Keratinocyte (primary cell): ENCODE measurements at regions not wholly inside any gene's neighbourhood (a gene's known extent, or its start where the extent isn't known, plus 50 kb on each side); places are given as distances from the start of the nearest gene placed in this dataset.

Source experiments
- EZH2 ChIP-seq: IDR thresholded peaks from one replicate; pipeline ENCODE4 v1.6.1; 2012; ENCODE audit warnings: inconsistent platforms, mild to moderate bottlenecking, low read length, moderate library complexity
- TF ChIP-seq, protein P1 (sequence below), 3 experiments: IDR thresholded peaks in 1 of 3; conservative IDR thresholded peaks in 1 of 3; optimal IDR thresholded peaks in 1 of 3; 2 replicates in 2 of 3; 3 replicates in 1 of 3; pipeline versions ENCODE3 to v1.5.1; 2011; ENCODE audit warnings: low read length in 3 of 3, mild to moderate bottlenecking in 3 of 3, moderate library complexity in 2 of 3, control low read depth in 1 of 3, inconsistent platforms in 1 of 3; ENCODE audit not compliant: insufficient read depth in 2 of 3; ENCODE audit errors: extremely low read depth in 1 of 3

DNA sequence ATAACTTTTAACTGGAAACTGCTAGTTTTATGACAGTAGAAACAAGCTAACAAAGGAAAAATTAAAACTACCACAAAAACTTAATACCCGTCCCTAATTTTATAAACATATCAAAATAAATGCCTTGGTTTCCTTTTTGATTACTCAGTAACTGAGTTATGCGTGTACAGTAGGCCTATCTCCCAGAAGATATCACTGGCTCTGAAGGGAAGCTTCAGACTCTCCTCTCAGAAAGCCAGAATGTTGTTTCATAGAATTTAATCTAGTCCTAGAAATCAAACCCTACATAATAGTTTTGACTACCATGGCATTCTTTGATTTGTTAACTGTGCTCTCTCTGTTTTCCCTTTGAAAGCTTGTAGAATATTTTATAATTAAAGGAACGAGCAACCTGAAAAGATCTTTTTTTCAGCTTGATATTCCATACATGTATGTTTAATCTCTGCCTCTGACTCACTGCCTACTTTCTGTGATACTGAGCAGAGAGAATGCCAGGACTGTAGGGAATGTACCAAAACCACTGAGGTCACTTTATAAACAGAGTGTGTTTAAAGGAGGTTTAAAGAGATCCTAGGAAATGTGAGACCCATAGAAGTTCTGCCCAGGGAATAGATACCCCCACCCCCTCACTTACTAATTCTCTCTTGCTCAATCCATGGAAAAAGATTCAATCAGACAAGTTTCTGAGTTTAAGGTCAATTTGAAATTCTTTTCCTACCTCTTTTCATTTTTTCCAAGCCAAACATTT lies 311.5 kb downstream of the HDGFL1 start:
- TF ChIP-seq, protein P1, sequence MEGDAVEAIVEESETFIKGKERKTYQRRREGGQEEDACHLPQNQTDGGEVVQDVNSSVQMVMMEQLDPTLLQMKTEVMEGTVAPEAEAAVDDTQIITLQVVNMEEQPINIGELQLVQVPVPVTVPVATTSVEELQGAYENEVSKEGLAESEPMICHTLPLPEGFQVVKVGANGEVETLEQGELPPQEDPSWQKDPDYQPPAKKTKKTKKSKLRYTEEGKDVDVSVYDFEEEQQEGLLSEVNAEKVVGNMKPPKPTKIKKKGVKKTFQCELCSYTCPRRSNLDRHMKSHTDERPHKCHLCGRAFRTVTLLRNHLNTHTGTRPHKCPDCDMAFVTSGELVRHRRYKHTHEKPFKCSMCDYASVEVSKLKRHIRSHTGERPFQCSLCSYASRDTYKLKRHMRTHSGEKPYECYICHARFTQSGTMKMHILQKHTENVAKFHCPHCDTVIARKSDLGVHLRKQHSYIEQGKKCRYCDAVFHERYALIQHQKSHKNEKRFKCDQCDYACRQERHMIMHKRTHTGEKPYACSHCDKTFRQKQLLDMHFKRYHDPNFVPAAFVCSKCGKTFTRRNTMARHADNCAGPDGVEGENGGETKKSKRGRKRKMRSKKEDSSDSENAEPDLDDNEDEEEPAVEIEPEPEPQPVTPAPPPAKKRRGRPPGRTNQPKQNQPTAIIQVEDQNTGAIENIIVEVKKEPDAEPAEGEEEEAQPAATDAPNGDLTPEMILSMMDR (optimal IDR thresholded peaks at IDR 0.05 in 1 of 3, IDR thresholded peaks at IDR 0.05 in 1 of 3, conservative IDR thresholded peaks at IDR 0.05 in 1 of 3; ENCODE audit: extremely low read depth in 1 of 3, insufficient read depth in 2 of 3, low read length in 3 of 3): no peak
- no peak for TF ChIP-seq EZH2
